Lower lobe of right lung (tissue), 2 donors: ENCODE measurements at regions not wholly inside any gene's neighbourhood (a gene's known extent, or its start where the extent isn't known, plus 50 kb on each side); places are given as distances from the start of the nearest gene placed in this dataset.

Experiments used
- ATAC-seq, 2 donors: fragments of 200-7000 bp; cut with Tn5 transposase; one replicate each; pipeline ENCODE4 v1.9.1; 2020 to 2022; ENCODE audit warnings: mild to moderate bottlenecking in 2 of 2, moderate library complexity in 2 of 2
- DNase-seq: peaks from one replicate; pipeline ENCODE4 v3.0.0-alpha.2; 2020
- H3K27ac ChIP-seq: fragments of 200-600 bp; one replicate; pipeline ENCODE4 v1.8.0; 2022
- H3K27me3 ChIP-seq: fragments of 200-600 bp; one replicate; pipeline ENCODE4 v1.8.0; 2022; ENCODE audit warnings: low read depth
- H3K36me3 ChIP-seq: fragments of 200-600 bp; one replicate; pipeline ENCODE4 v1.8.0; 2022; ENCODE audit warnings: mild to moderate bottlenecking
- H3K4me1 ChIP-seq: fragments of 200-600 bp; one replicate; pipeline ENCODE4 v1.8.0; 2022
- H3K4me3 ChIP-seq: fragments of 200-600 bp; one replicate; pipeline ENCODE4 v1.8.0; 2022; ENCODE audit warnings: mild to moderate bottlenecking
- H3K9me3 ChIP-seq: fragments of 200-600 bp; one replicate; pipeline ENCODE4 v1.8.0; 2022
- CTCF ChIP-seq: fragments of 200-600 bp; IDR thresholded peaks from one replicate; pipeline ENCODE4 v1.8.0; 2022; ENCODE audit warnings: antibody characterized with exemption, mild to moderate bottlenecking
- intact Hi-C: fragments of 100-400 bp; cut with DNase I; formaldehyde crosslinking; loops from one replicate; pipeline ENCODE4 v1.11.0; 2022
- donor health status: DM: no; HTN: yes; CAD: no; lungs with severe emphysema.

GRCh38 chr21:27388825-27389224 is 421.9 kb upstream of the ADAMTS5 start:
- no peaks in the 10 kb centered on the region for H3K27me3 ChIP-seq
- no peak for TF ChIP-seq CTCF
- ATAC-seq (no peak), DNase-seq (no peak)
- H3K4me1 ChIP-seq: no peaks in the 10 kb centered on the region
- intact Hi-C loops: no loop called here
- H3K9me3 ChIP-seq: no peaks in the 10 kb centered on the region
- no peak overlapping the region for H3K27ac ChIP-seq
- no peaks in the 10 kb centered on the region for H3K36me3 ChIP-seq
- H3K4me3 ChIP-seq: no peak overlapping the region

- ATAC-seq: no peak
- Histone ChIP-seq H3K27ac (no peak overlapping the region), H3K4me3 (no peak overlapping the region), H3K9me3 (no peaks in the 10 kb centered on the region), H3K27me3 (no peaks in the 10 kb centered on the region), H3K4me1 (no peaks in the 10 kb centered on the region), H3K36me3 (no peaks in the 10 kb centered on the region)
- no peak for TF ChIP-seq CTCF
- intact Hi-C loops: no loop called here
- no peak for DNase-seq
These were observed 415.5 kb upstream of the ADAMTS5 start for GRCh38 chr21:27382404-27382803.

- DNase-seq (no peak), ATAC-seq (no peak)
- intact Hi-C loops: no loop called here
These were observed 413.4 kb upstream of the ADAMTS5 start for GRCh38 chr21:27380303-27380702.

GRCh38 chr21:27379354-27379753 is 412.5 kb upstream of the ADAMTS5 start:
- ATAC-seq: no peak
- DNase-seq: no peak
- intact Hi-C loops: loop anchor here (10.0 kb wide), 1 partner anchor 1405 kb away; no protein-coding TSS in a partner anchor
- H3K27ac ChIP-seq: no peak overlapping the region
- no peak for TF ChIP-seq CTCF
- H3K27me3 ChIP-seq: no peaks in the 10 kb centered on the region
- no peaks in the 10 kb centered on the region for H3K36me3 ChIP-seq
- H3K9me3 ChIP-seq: no peaks in the 10 kb centered on the region
- no peak overlapping the region for H3K4me3 ChIP-seq
- H3K4me1 ChIP-seq: no peaks in the 10 kb centered on the region

More at GRCh38 chr21:27380303-27380702, 413.4 kb upstream of the ADAMTS5 start:
- no peak for TF ChIP-seq CTCF
- H3K4me1 ChIP-seq: no peaks in the 10 kb centered on the region
- H3K27me3 ChIP-seq: no peaks in the 10 kb centered on the region
- H3K27ac ChIP-seq: no peak overlapping the region
- H3K36me3 ChIP-seq: no peaks in the 10 kb centered on the region
- no peak overlapping the region for H3K4me3 ChIP-seq
- no peaks in the 10 kb centered on the region for H3K9me3 ChIP-seq

GRCh38 chr21:27372381-27372780 is 405.5 kb upstream of the ADAMTS5 start:
- Histone ChIP-seq H3K27ac (no peak overlapping the region), H3K27me3 (no peaks in the 10 kb centered on the region), H3K4me1 (peaks cover 11% of the 10 kb centered on the region), H3K4me3 (no peak overlapping the region), H3K36me3 (no peaks in the 10 kb centered on the region), H3K9me3 (no peaks in the 10 kb centered on the region)
- intact Hi-C loops: loop anchor here (10.0 kb wide), 1 partner anchor 1398 kb away; no protein-coding TSS in a partner anchor
- TF ChIP-seq CTCF: no peak
- no peak for ATAC-seq
- DNase-seq: no peak

- Histone ChIP-seq H3K36me3 (no peaks in the 10 kb centered on the region), H3K9me3 (no peaks in the 10 kb centered on the region), H3K4me3 (no peak overlapping the region), H3K4me1 (peaks cover 11% of the 10 kb centered on the region), H3K27ac (no peak overlapping the region), H3K27me3 (no peaks in the 10 kb centered on the region)
- TF ChIP-seq CTCF: no peak
- no peak for ATAC-seq
- no peak for DNase-seq
- intact Hi-C loops: loop anchor here (10.0 kb wide), 1 partner anchor 1397 kb away; no protein-coding TSS in a partner anchor
These were observed 405.1 kb upstream of the ADAMTS5 start for GRCh38 chr21:27371975-27372331.
